ENCODE measurements at regions not wholly inside any gene's neighbourhood (a gene's known extent, or its start where the extent isn't known, plus 50 kb on each side); places are given as distances from the start of the nearest gene placed in this dataset.
A peak's percentile ranks its signal among the peaks of the same experiment; 100 is the strongest.
"Not testable (repeated sequence)": the region's sequence is repeated elsewhere in the genome, so short reads cannot be mapped to it uniquely, and the experiment has no call there.

GRCh38 chr7:94146408-94146807 lies 142.3 kb upstream of the BET1 start:
- POLR2A ChIA-PET: no interaction called here

GRCh38 chr7:94149789-94150545 lies 145.8 kb upstream of the BET1 start:
- H3K27ac Mint-ChIP-seq: no peak overlapping the region
- peaks cover 15% of the 10 kb centered on the region for H3K27me3 Mint-ChIP-seq
- CTCF ChIA-PET: no interaction called here
- no peak for TF ChIP-seq CTCF (IDR thresholded peaks at IDR 0.05)
- POLR2A ChIA-PET: no interaction called here
- H3K4me1 Mint-ChIP-seq: no peaks in the 10 kb centered on the region
- H3K9me3 Mint-ChIP-seq: no peaks in the 10 kb centered on the region
- no peaks in the 10 kb centered on the region for H3K36me3 Mint-ChIP-seq (ENCODE audit: low read depth)
- H3K4me3 Mint-ChIP-seq: no peak overlapping the region
- ATAC-seq (ENCODE audit: low read depth) (no peak), DNase-seq (no peak)
- intact Hi-C loops (cut with micrococcal nuclease): no loop called here

More at GRCh38 chr7:94146408-94146807, 142.3 kb upstream of the BET1 start:
- Mint-ChIP-seq H3K27ac (no peak overlapping the region), H3K4me1 (no peaks in the 10 kb centered on the region), H3K4me3 (no peak overlapping the region), H3K36me3 (ENCODE audit: low read depth) (no peaks in the 10 kb centered on the region), H3K9me3 (no peaks in the 10 kb centered on the region), H3K27me3 (peaks cover 21% of the 10 kb centered on the region)
- no peak for DNase-seq
- intact Hi-C loops (cut with micrococcal nuclease): no loop called here
- no peak for ATAC-seq (ENCODE audit: low read depth)
- no peak for TF ChIP-seq CTCF (IDR thresholded peaks at IDR 0.05)
- CTCF ChIA-PET: no interaction called here

GRCh38 chr7:94154182-94154581 lies 150.0 kb upstream of the BET1 start:
- H3K36me3 Mint-ChIP-seq (ENCODE audit: low read depth): no peaks in the 10 kb centered on the region
- POLR2A ChIA-PET: no interaction called here
- intact Hi-C loops (cut with micrococcal nuclease): no loop called here
- DNase-seq: no peak
- CTCF ChIA-PET: no interaction called here
- H3K27ac Mint-ChIP-seq: no peak overlapping the region
- H3K4me3 Mint-ChIP-seq: no peak overlapping the region
- no peak for ATAC-seq (ENCODE audit: low read depth)
- no peak for TF ChIP-seq CTCF (IDR thresholded peaks at IDR 0.05)
- H3K9me3 Mint-ChIP-seq: no peaks in the 10 kb centered on the region
- H3K4me1 Mint-ChIP-seq: peaks cover 14% of the 10 kb centered on the region
- H3K27me3 Mint-ChIP-seq: peaks cover 10% of the 10 kb centered on the region

- intact Hi-C loops (cut with micrococcal nuclease): no loop called here
- Mint-ChIP-seq H3K9me3 (no peaks in the 10 kb centered on the region), H3K4me3 (no peak overlapping the region), H3K27me3 (peaks cover 5% of the 10 kb centered on the region), H3K4me1 (peaks cover 16% of the 10 kb centered on the region), H3K27ac (no peak overlapping the region), H3K36me3 (ENCODE audit: low read depth) (no peaks in the 10 kb centered on the region)
- ChIA-PET CTCF (no interaction called here), POLR2A (no interaction called here)
- no peak for TF ChIP-seq CTCF (IDR thresholded peaks at IDR 0.05)
- ATAC-seq (ENCODE audit: low read depth): no peak
- DNase-seq: no peak
Measured at GRCh38 chr7:94154858-94155257, 150.7 kb upstream of the BET1 start.

- DNase-seq; intact Hi-C loops (cut with micrococcal nuclease); POLR2A ChIA-PET; CTCF ChIA-PET; H3K27me3 Mint-ChIP-seq; H3K9me3 Mint-ChIP-seq; ATAC-seq (ENCODE audit: low read depth); H3K36me3 Mint-ChIP-seq (ENCODE audit: low read depth); H3K27ac Mint-ChIP-seq: not testable (repeated sequence)
- Mint-ChIP-seq H3K4me3 (peak overlapping the region; percentile 19), H3K4me1 (peaks cover 34% of the 10 kb centered on the region)
Measured at GRCh38 chr7:94157659-94158306, 153.6 kb upstream of the BET1 start.
